ENCODE measurements at regions not wholly inside any gene's neighbourhood (a gene's known extent, or its start where the extent isn't known, plus 50 kb on each side); places are given as distances from the start of the nearest gene placed in this dataset.

DNA sequence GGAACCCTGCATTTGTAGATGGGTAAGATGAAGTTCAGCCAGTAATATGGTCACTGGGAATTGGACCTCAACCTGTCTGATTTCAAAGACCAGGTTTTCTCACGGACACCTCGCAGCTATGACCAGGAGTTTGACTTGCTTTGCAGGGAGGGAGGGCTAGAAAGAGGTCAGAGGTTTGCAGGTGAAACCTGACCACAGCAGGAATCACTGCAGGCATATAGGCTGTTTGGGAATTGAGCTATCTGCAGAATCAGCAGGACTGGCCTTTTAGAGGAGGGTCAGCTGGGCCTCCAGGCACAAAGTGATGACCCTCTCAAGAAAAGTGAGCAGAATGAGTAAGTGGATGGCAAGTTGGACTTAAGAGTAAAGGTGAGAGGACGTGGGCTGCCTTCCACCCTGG lies 166.3 kb downstream of the ADRA2A start (continued):
- TF ChIP-seq HDAC6 (IDR thresholded peaks at IDR 0.05; ENCODE audit: low read depth, low read length) (no peak), SIX5 (IDR thresholded peaks at IDR 0.05; ENCODE audit: low read depth, low read length) (no peak), MAFK (IDR thresholded peaks at IDR 0.05; ENCODE audit: low read depth, low read length) (no peak), RBBP5 (IDR thresholded peaks at IDR 0.05; ENCODE audit: borderline replicate concordance, low read depth, low read length) (no peak), RFX5 (IDR thresholded peaks at IDR 0.05; ENCODE audit: borderline replicate concordance, low read depth, low read length) (no peak), TCF12 (IDR thresholded peaks at IDR 0.05; ENCODE audit: low read depth, low read length) (no peak), POU5F1 (IDR thresholded peaks at IDR 0.05; ENCODE audit: low read depth, low read length) (no peak)
- TF ChIP-seq, protein P1, sequence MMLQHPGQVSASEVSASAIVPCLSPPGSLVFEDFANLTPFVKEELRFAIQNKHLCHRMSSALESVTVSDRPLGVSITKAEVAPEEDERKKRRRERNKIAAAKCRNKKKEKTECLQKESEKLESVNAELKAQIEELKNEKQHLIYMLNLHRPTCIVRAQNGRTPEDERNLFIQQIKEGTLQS (IDR thresholded peaks at IDR 0.05; ENCODE audit: insufficient read depth, low read depth, low read length): no peak

All from H1 (cell line).